Karpas-422 (cell line): ENCODE measurements at regions not wholly inside any gene's neighbourhood (a gene's known extent, or its start where the extent isn't known, plus 50 kb on each side); places are given as distances from the start of the nearest gene placed in this dataset.

ENCODE experiments used
- DNase-seq: peaks from one replicate; pipeline ENCODE4 v3.0.0-alpha.2; 2015
- H2AFZ ChIP-seq: fragments of 200-600 bp; sonication (generic); 2 replicates; pipeline ENCODE4 v1.6.1; 2014; ENCODE audit warnings: antibody characterized with exemption, low read length, mixed read lengths
- H3K27ac ChIP-seq: fragments of 200-600 bp; sonication (generic); 2 replicates; pipeline ENCODE4 v1.5.1; 2014; ENCODE audit warnings: mild to moderate bottlenecking, low read length, moderate library complexity
- H3K27me3 ChIP-seq: fragments of 200-600 bp; sonication (generic); 2 replicates; pipeline ENCODE4 v1.6.1; 2014; ENCODE audit warnings: low read length, mixed read lengths
- H3K36me3 ChIP-seq: fragments of 200-600 bp; sonication (generic); 2 replicates; pipeline ENCODE4 v1.6.1; 2014; ENCODE audit warnings: low read length, mixed read lengths; ENCODE audit not compliant: insufficient read depth
- H3K4me1 ChIP-seq: fragments of 200-600 bp; sonication (generic); 2 replicates; pipeline ENCODE4 v1.6.1; 2014; ENCODE audit warnings: mild to moderate bottlenecking, low read length, mixed read lengths
- H3K4me2 ChIP-seq: fragments of 200-600 bp; sonication (generic); 2 replicates; pipeline ENCODE4 v1.6.1; 2014; ENCODE audit warnings: low read length, low read depth, mild to moderate bottlenecking; ENCODE audit not compliant: poor library complexity, severe bottlenecking
- H3K4me3 ChIP-seq: fragments of 200-600 bp; sonication (generic); 2 replicates; pipeline ENCODE4 v1.5.1; 2014; ENCODE audit warnings: mild to moderate bottlenecking, antibody characterized with exemption, low read length, mixed read lengths
- H3K79me2 ChIP-seq: fragments of 200-600 bp; sonication (generic); 2 replicates; pipeline ENCODE4 v1.6.1; 2014; ENCODE audit warnings: mild to moderate bottlenecking, low read length, mixed read lengths
- H3K9ac ChIP-seq: fragments of 200-600 bp; sonication (generic); 2 replicates; pipeline ENCODE4 v1.6.0; 2014; ENCODE audit warnings: low read length
- H3K9me2 ChIP-seq: fragments of 200-600 bp; sonication (generic), shearing (Covaris generic); replicated peaks from 2 replicates; pipeline ENCODE4 v1.6.0; 2014; ENCODE audit warnings: mild to moderate bottlenecking, low read length, moderate library complexity; ENCODE audit not compliant: insufficient read depth
- H3K9me3 ChIP-seq: fragments of 300-700, 200-600 bp; sonication (generic); 2 replicates; pipeline ENCODE4 v1.6.1; 2014; ENCODE audit warnings: low read length, mixed read lengths
- H4K20me1 ChIP-seq: fragments of 200-600 bp; sonication (generic); 2 replicates; pipeline ENCODE4 v1.6.1; 2014; ENCODE audit warnings: mild to moderate bottlenecking, antibody characterized with exemption, low read length, low read depth; ENCODE audit not compliant: insufficient read depth

GRCh38 chr9:134967547-134967930 is 49.8 kb upstream of the FCN1 start:
- Histone ChIP-seq H3K4me3 (no peak overlapping the region), H3K27ac (no peak overlapping the region), H3K36me3 (no peaks in the 10 kb centered on the region), H3K9me2 (no peaks in the 10 kb centered on the region), H3K9me3 (no peaks in the 10 kb centered on the region), H2AFZ (no peak overlapping the region), H3K4me2 (no peak overlapping the region), H4K20me1 (no peaks in the 10 kb centered on the region), H3K27me3 (no peaks in the 10 kb centered on the region), H3K9ac (no peak overlapping the region), H3K79me2 (no peaks in the 10 kb centered on the region), H3K4me1 (no peaks in the 10 kb centered on the region)
- DNase-seq: no peak

DNA sequence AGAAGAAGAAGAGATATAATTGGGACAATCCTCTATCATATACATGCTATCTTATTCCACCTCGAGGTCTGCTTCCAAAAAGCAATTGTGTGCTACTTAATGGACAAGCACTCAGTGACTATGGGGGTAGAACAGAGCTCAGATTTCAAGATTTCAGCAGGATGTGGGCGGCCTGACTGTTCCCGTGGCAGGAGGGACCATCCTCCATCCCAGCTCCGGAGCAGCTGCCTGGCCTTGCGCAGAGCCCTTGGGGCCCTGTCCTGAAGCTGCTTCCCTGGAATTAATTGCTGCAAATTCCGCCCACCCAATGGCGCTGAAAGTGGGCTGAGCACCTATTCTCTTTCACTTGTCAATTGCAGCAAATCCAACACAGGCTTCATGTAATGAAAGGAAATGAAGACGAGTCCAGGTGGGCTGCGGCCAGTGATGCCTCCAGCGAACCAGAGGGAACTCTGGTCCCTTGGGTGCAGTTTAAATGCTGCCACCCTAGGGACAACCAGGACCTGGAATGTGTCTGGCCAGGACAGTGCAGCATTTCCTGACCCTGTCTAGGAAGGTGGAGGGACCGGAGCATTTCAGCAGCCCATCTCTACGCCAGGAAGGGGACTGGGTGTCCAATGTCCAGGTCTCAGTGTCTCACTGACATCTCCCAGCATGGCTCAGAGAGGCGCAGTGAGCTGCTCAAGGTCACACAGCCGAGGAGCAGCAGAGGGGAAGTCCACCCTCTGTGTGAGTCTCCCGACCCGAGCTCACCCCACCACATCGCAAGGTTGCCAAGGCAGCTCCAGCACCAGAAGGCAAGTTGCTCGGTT is 50.5 kb upstream of the FCN1 start:
- Histone ChIP-seq H4K20me1 (no peaks in the 10 kb centered on the region), H3K79me2 (no peaks in the 10 kb centered on the region), H3K4me1 (no peaks in the 10 kb centered on the region), H3K27me3 (no peaks in the 10 kb centered on the region), H3K4me3 (no peak overlapping the region), H3K27ac (no peak overlapping the region), H3K4me2 (no peak overlapping the region), H3K9ac (no peak overlapping the region), H3K9me3 (no peaks in the 10 kb centered on the region), H3K9me2 (no peaks in the 10 kb centered on the region), H2AFZ (no peak overlapping the region), H3K36me3 (no peaks in the 10 kb centered on the region)
- no peak for DNase-seq

GRCh38 chr9:134968823-134969090 is 51.0 kb upstream of the FCN1 start:
- H2AFZ ChIP-seq: no peak overlapping the region
- no peak for DNase-seq

DNA sequence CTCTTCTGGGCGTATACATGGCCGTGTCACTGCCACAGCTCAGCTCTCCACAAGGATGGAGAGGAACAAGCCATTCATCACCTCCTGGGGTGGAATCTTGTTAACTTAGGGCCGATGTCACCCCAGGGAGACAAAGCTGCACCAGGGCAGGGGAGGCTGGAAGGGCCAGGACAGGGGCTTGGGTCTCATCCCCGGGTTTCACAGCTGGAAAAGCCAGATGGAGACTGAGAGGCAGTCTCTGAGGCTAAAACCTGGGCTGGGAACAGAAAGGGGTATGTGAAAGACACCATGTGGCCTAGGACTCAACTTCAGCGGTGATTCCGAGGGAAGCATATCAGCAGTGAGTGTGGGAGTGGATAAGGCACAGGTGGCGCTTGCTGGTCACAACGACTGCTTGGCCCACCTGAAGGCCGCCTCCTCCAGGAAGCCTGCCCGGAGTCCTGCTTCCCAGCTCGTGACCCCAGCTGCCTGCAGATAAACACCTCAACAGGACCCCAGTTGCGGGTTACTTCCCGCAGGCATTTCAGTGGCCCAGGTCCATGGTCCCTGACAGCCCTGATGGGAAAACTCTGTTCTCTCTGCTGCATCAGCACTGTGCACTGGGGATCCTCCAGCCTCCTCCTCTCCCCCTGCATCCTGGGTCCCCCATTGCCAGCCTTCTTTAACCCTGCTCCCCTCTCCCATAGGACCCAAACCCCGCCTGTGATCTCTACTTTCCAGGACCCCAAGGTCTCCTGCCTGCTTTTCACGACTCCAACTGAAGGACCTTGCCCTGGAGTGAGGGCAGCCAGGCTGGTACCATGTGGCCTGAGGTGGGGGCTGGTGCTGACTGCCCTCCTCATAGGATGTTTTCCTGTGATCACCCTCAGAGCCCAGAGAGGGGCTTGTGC is 51.7 kb upstream of the FCN1 start:
- no peak for DNase-seq
- H3K4me3 ChIP-seq: no peak overlapping the region

More at GRCh38 chr9:134968823-134969090, 51.0 kb upstream of the FCN1 start:
- Histone ChIP-seq H3K27me3 (no peaks in the 10 kb centered on the region), H3K4me2 (no peak overlapping the region), H4K20me1 (no peaks in the 10 kb centered on the region), H3K36me3 (no peaks in the 10 kb centered on the region), H3K9me2 (no peaks in the 10 kb centered on the region), H3K4me3 (no peak overlapping the region), H3K9me3 (no peaks in the 10 kb centered on the region), H3K9ac (no peak overlapping the region), H3K79me2 (no peaks in the 10 kb centered on the region), H3K4me1 (no peaks in the 10 kb centered on the region), H3K27ac (no peak overlapping the region)

DNA sequence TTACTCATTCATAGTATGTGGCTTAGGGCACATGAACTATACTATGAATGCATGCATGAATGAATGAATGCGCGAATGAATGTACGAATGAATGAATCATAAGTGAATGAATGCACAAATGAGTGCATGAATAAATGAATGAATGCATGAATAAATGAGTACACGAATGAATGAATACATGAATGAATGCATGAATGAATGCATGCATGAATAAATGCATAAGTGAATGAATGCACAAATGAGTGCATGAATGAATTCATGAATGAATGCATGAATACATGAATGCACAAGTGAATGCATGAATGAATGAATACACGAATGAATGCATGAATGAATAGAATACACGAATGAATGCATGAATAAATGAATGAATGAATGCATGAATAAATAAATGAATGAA is 52.5 kb upstream of the FCN1 start:
- Histone ChIP-seq H3K27ac (no peak overlapping the region), H3K4me1 (no peaks in the 10 kb centered on the region), H3K9me2 (no peaks in the 10 kb centered on the region), H3K79me2 (no peaks in the 10 kb centered on the region), H3K9me3 (no peaks in the 10 kb centered on the region), H3K27me3 (no peaks in the 10 kb centered on the region), H3K4me3 (no peak overlapping the region), H3K36me3 (no peaks in the 10 kb centered on the region), H4K20me1 (no peaks in the 10 kb centered on the region), H3K4me2 (no peak overlapping the region), H3K9ac (no peak overlapping the region), H2AFZ (no peak overlapping the region)
- DNase-seq: no peak

More for the DNA sequence above, 51.7 kb upstream of the FCN1 start:
- Histone ChIP-seq H3K27ac (no peak overlapping the region), H4K20me1 (no peaks in the 10 kb centered on the region), H3K9me3 (no peaks in the 10 kb centered on the region), H3K27me3 (no peaks in the 10 kb centered on the region), H3K9me2 (no peaks in the 10 kb centered on the region), H3K36me3 (no peaks in the 10 kb centered on the region), H3K9ac (no peak overlapping the region), H3K79me2 (no peaks in the 10 kb centered on the region), H3K4me2 (no peak overlapping the region), H2AFZ (no peak overlapping the region), H3K4me1 (no peaks in the 10 kb centered on the region)

GRCh38 chr9:134970719-134971118 is 53.0 kb upstream of the FCN1 start:
- no peak for DNase-seq
- Histone ChIP-seq H3K4me1 (no peaks in the 10 kb centered on the region), H2AFZ (no peak overlapping the region), H3K27ac (no peak overlapping the region), H3K36me3 (no peaks in the 10 kb centered on the region), H3K9ac (no peak overlapping the region), H3K4me3 (no peak overlapping the region), H3K4me2 (no peak overlapping the region), H3K27me3 (no peaks in the 10 kb centered on the region), H4K20me1 (no peaks in the 10 kb centered on the region), H3K79me2 (no peaks in the 10 kb centered on the region), H3K9me2 (no peaks in the 10 kb centered on the region), H3K9me3 (no peaks in the 10 kb centered on the region)

- H4K20me1 ChIP-seq: no peaks in the 10 kb centered on the region
- H3K4me2 ChIP-seq: no peak overlapping the region
- H3K9ac ChIP-seq: no peak overlapping the region
- no peak overlapping the region for H3K27ac ChIP-seq
- H3K27me3 ChIP-seq: no peaks in the 10 kb centered on the region
- H3K79me2 ChIP-seq: no peaks in the 10 kb centered on the region
- no peaks in the 10 kb centered on the region for H3K36me3 ChIP-seq
- H3K9me2 ChIP-seq: no peaks in the 10 kb centered on the region
- H3K9me3 ChIP-seq: no peaks in the 10 kb centered on the region
- no peak overlapping the region for H2AFZ ChIP-seq
- H3K4me3 ChIP-seq: no peak overlapping the region
- no peak for DNase-seq
- no peaks in the 10 kb centered on the region for H3K4me1 ChIP-seq
These were observed 53.5 kb upstream of the FCN1 start for GRCh38 chr9:134971196-134971595.

DNA sequence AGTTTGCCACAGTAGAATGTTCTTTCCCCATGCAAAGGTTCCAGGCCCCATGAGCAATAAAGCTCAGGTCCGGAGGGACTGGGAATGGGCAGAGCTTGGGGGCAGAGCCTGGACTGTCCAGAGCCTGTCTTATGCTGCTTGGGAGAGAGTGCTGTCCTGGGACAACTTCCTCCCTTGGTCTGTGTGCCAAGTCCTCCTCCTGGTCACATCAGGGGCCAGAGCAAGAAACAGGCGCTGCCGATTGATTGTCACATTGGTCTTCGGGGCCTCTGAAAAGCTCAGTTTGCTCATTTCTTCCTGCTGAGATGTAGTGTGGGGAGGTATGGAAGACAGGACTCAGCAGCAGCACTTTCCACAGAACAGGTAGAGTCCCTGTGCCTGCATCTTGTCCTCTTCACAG is 54.0 kb upstream of the FCN1 start:
- DNase-seq: no peak
- Histone ChIP-seq H3K27me3 (no peaks in the 10 kb centered on the region), H3K36me3 (no peaks in the 10 kb centered on the region), H3K4me1 (no peaks in the 10 kb centered on the region), H3K27ac (no peak overlapping the region), H3K79me2 (no peaks in the 10 kb centered on the region), H3K4me2 (no peak overlapping the region), H3K4me3 (no peak overlapping the region), H2AFZ (no peak overlapping the region), H3K9me2 (no peaks in the 10 kb centered on the region), H4K20me1 (no peaks in the 10 kb centered on the region), H3K9me3 (no peaks in the 10 kb centered on the region), H3K9ac (no peak overlapping the region)
